SH-SY5Y (cell line): ENCODE measurements at regions not wholly inside any gene's neighbourhood (a gene's known extent, or its start where the extent isn't known, plus 50 kb on each side); places are given as distances from the start of the nearest gene placed in this dataset.
A peak's percentile ranks its signal among the peaks of the same experiment; 100 is the strongest.

ENCODE experiments used
- GATA2 ChIP-seq: IDR thresholded peaks from 2 replicates; pipeline ENCODE4 v1.6.1; 2011; ENCODE audit warnings: mild to moderate bottlenecking, low read depth, low read length
- GATA3 ChIP-seq: IDR thresholded peaks from 2 replicates; pipeline ENCODE4 v1.6.1; 2011; ENCODE audit warnings: low read depth, mild to moderate bottlenecking, low read length, moderate library complexity

DNA sequence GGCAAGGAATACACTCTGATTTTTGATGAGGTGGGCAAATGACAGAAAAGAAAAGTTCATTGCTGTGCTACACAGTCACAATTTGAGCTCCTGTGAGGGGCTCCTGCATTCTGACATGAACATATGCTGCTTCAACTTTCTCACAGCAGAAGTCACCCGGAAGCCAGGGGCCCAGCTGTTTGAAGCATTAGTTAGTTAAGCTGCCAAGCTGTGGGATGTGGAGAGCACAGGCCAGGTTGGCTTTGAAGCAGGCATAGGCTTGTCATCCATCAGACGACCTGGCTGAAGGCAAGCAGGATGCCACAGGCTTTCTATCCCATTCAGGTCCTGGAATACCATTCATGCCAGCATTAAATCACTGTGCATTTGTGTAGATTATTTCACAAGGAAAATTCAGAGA lies 63.1 kb downstream of the MTNR1B start:
- TF ChIP-seq GATA2 (no peak), GATA3 (no peak)

DNA sequence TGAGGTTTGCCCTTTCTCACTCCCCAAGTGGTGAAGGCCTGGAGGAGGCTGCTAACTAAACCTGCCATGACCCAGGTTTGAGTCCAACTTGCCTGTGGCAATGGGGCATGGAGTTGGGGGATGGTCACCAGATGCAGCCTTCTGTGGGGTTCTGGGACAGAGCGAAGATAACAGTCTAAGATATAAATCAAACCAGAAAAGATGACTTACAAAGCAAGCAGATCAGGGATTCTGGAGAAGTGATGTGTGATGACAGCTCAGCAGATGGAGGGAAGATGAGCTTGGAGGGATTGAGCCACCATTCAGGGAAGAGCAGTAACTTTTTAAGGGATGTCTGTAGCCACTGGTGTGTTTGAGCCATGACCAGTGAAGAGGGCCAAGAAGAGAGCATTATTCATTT lies 63.6 kb downstream of the MTNR1B start:
- peak; percentile 61 for TF ChIP-seq GATA2
- no peak for TF ChIP-seq GATA3

GRCh38 chr11:93034031-93034722 lies 64.7 kb downstream of the MTNR1B start:
- TF ChIP-seq GATA2 (no peak), GATA3 (no peak)

DNA sequence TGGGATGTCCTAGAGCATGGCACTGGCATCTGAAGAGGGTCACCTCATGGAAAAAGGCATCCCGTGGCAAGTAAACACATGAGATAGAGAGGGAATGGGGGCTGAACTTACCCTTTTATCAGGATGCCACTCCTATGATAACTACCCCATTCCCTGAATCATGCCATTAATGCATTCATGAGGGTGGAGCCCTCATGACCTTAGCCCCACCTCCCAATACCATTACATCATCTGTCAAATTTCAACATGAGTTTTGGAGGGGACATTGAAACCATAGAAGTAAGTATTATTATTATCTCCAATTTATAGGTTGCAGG lies 65.2 kb downstream of the MTNR1B start:
- TF ChIP-seq GATA3 = no peak
- no peak for TF ChIP-seq GATA2

DNA sequence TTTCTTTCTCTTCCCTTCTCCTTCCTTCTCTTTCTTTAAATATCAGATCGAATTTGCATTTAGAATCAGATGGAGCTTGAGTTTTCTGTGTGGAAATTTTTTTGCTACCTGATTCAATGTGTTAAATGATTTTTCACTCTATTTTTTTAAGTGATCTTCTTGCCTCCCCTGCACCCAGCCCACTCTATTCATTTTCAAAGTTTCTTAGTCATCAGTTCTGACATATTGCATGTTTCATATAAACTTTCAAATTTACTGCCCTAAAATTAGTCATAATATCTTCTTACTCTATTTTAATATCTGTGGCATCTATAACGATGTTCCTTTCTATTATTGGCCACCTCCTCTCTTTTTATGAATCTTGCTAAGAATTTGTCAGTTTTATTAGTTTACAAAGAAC lies 69.1 kb downstream of the MTNR1B start:
- TF ChIP-seq GATA3 = no peak
- TF ChIP-seq GATA2 = no peak

- no peak for TF ChIP-seq GATA2
- TF ChIP-seq GATA3 = no peak
These were observed 70.2 kb downstream of the MTNR1B start for GRCh38 chr11:93039531-93040240.

DNA sequence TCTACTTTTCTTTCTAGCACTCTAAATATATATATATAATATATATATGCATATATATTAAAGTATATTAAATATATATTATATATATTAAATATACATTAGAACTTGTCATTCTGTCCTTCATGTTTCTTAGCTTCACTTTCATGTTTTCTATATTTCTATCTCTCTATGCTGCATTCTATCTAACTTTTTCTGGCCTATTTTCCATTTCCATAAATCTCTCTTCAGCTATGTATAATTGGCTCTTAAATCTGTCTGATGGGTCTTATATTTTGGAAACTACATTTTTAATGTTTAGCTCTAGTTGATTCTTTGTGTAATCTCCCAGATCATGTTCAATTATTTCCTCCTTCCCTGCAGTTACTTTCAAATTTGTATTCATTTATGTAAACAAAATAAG lies 72.2 kb downstream of the MTNR1B start:
- TF ChIP-seq GATA3 (no peak), GATA2 (no peak)

DNA sequence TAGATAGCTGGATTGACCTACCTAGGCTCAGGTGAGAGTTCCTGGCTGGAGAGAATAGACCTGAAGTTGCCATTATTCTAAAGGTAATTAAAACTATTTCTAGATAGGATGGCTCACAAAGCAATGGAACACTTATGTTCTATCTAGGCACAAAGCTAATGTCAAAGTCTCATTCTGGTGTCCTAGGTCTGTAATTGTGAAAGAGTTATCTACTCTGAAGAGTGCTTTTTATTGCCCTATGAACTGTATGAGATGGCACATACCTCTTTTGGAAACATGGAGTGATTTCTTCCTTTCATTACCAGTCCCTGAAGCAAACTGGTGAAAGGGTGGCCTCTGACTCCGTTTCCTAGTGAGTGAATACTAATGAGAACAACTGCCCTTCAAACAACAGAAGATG lies 80.3 kb downstream of the MTNR1B start:
- TF ChIP-seq GATA3 (no peak), GATA2 (no peak)

- TF ChIP-seq GATA3 (no peak), GATA2 (no peak)
These were observed 81.7 kb downstream of the MTNR1B start for GRCh38 chr11:93051186-93051585.

DNA sequence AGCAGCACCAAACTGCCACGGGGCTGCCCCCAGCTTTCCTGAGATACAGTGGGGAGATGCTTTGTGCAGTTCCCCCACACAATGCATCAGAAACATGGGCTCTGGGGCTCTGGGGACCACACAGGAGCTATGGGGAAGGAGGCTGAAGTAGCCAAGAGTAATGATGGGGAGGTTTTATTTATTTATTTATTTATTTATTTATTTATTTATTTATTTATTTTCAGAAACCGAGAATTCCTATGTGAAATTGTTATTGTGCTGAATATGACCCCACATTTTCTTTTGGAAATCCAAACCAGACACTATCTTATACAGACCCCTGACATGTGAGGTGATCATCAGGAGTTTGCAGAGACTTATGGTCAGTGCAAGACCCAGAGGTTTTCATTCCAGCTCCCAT lies 84.4 kb downstream of the MTNR1B start:
- no peak for TF ChIP-seq GATA3
- TF ChIP-seq GATA2 = no peak

GRCh38 chr11:93054279-93054678 lies 84.8 kb downstream of the MTNR1B start:
- TF ChIP-seq GATA3 (no peak), GATA2 (no peak)

DNA sequence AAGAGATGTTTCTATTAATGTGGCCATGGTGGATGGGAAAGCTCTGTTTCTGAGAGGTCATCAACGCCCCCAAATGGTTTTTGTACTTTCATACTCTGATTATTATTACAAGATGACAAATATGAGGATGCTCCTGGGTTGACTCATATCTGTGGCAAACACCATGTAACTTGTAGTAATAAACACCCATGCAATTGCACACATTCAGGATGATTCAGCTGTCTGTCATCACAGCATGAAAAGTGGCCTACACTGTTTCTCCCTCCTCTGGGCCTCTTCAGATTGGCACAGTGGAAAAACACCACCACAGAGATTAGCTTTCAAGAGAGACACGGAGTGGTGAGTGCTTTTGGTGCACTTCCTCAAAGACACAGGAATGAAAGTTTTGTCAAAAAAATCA lies 85.4 kb downstream of the MTNR1B start:
- TF ChIP-seq GATA2 = no peak
- no peak for TF ChIP-seq GATA3

- TF ChIP-seq GATA2 = no peak
- TF ChIP-seq GATA3 = no peak
These were observed 89.9 kb downstream of the MTNR1B start for GRCh38 chr11:93059117-93059957.

GRCh38 chr11:93063086-93063485 lies 93.6 kb downstream of the MTNR1B start:
- TF ChIP-seq GATA2 (no peak), GATA3 (no peak)
